Memory B cell (primary cell): ENCODE measurements at regions not wholly inside any gene's neighbourhood (a gene's known extent, or its start where the extent isn't known, plus 50 kb on each side); places are given as distances from the start of the nearest gene placed in this dataset.
"Not testable (repeated sequence)": the region's sequence is repeated elsewhere in the genome, so short reads cannot be mapped to it uniquely, and the experiment has no call there.

Source experiments
- ATAC-seq: fragments of 150-1000 bp; cut with Tn5 transposase; 2 replicates; pipeline ENCODE4 v1.10.0; 2021; ENCODE audit warnings: low read depth, mild to moderate bottlenecking, moderate library complexity
- DNase-seq, 2 donors: peaks; one replicate each; pipeline ENCODE4 v3.0.0; 2022; ENCODE audit warnings: low spot score in 2 of 2
- H3K27ac Mint-ChIP-seq: one replicate; pipeline ENCODE4 v1.8.0; 2022; ENCODE audit warnings: mild to moderate bottlenecking, moderate library complexity, mixed read lengths
- H3K27me3 Mint-ChIP-seq: one replicate; pipeline ENCODE4 v1.8.0; 2022; ENCODE audit warnings: mixed read lengths
- H3K36me3 Mint-ChIP-seq: one replicate; pipeline ENCODE4 v1.8.0; 2022; ENCODE audit warnings: mild to moderate bottlenecking, mixed read lengths
- H3K4me1 Mint-ChIP-seq: one replicate; pipeline ENCODE4 v1.8.0; 2022; ENCODE audit warnings: mixed read lengths
- H3K4me3 Mint-ChIP-seq: one replicate; pipeline ENCODE4 v1.8.0; 2022; ENCODE audit warnings: mild to moderate bottlenecking, moderate library complexity, mixed read lengths
- H3K9me3 Mint-ChIP-seq: one replicate; pipeline ENCODE4 v1.8.0; 2022; ENCODE audit warnings: mixed read lengths

- no peak for ATAC-seq
- Mint-ChIP-seq H3K9me3 (no peaks in the 10 kb centered on the region), H3K4me3 (no peak overlapping the region), H3K4me1 (peaks cover 20% of the 10 kb centered on the region), H3K27ac (no peak overlapping the region), H3K36me3 (no peaks in the 10 kb centered on the region), H3K27me3 (no peaks in the 10 kb centered on the region)
- no peak for DNase-seq
These were observed 69.4 kb downstream of the TOMM20 start for GRCh38 chr1:235059221-235059620.

GRCh38 chr1:235058695-235059094, 69.9 kb downstream of the TOMM20 start:
- ATAC-seq, result no peak
- no peak for DNase-seq
- no peaks in the 10 kb centered on the region for H3K9me3 Mint-ChIP-seq
- H3K36me3 Mint-ChIP-seq, result no peaks in the 10 kb centered on the region
- peak overlapping the region; percentile 73 for H3K27ac Mint-ChIP-seq
- H3K4me1 Mint-ChIP-seq, result peaks cover 17% of the 10 kb centered on the region
- no peaks in the 10 kb centered on the region for H3K27me3 Mint-ChIP-seq
- no peak overlapping the region for H3K4me3 Mint-ChIP-seq

- ATAC-seq, result no peak
- Mint-ChIP-seq H3K9me3 (no peaks in the 10 kb centered on the region), H3K4me3 (no peak overlapping the region), H3K27me3 (no peaks in the 10 kb centered on the region), H3K36me3 (no peaks in the 10 kb centered on the region), H3K27ac (no peak overlapping the region), H3K4me1 (peaks cover 13% of the 10 kb centered on the region)
- no peak for DNase-seq
These were observed 71.0 kb downstream of the TOMM20 start for GRCh38 chr1:235057385-235058306.

GRCh38 chr1:235056937-235057336, 71.7 kb downstream of the TOMM20 start:
- H3K9me3 Mint-ChIP-seq, result no peaks in the 10 kb centered on the region
- ATAC-seq (no peak), DNase-seq (no peak)
- no peak overlapping the region for H3K27ac Mint-ChIP-seq
- no peaks in the 10 kb centered on the region for H3K27me3 Mint-ChIP-seq
- H3K36me3 Mint-ChIP-seq, result no peaks in the 10 kb centered on the region
- no peak overlapping the region for H3K4me3 Mint-ChIP-seq
- peaks cover 19% of the 10 kb centered on the region for H3K4me1 Mint-ChIP-seq

- Mint-ChIP-seq H3K27me3 (no peaks in the 10 kb centered on the region), H3K4me1 (peaks cover 11% of the 10 kb centered on the region), H3K27ac (no peak overlapping the region), H3K36me3 (no peaks in the 10 kb centered on the region), H3K9me3 (no peaks in the 10 kb centered on the region), H3K4me3 (no peak overlapping the region)
- no peak for ATAC-seq
- no peak for DNase-seq
These were observed 73.7 kb downstream of the TOMM20 start for GRCh38 chr1:235054936-235055335.

GRCh38 chr1:235054466-235054865, 74.2 kb downstream of the TOMM20 start:
- H3K36me3 Mint-ChIP-seq, result no peaks in the 10 kb centered on the region
- H3K27me3 Mint-ChIP-seq, result no peaks in the 10 kb centered on the region
- no peak for ATAC-seq
- H3K4me1 Mint-ChIP-seq, result peaks cover 13% of the 10 kb centered on the region
- no peak overlapping the region for H3K27ac Mint-ChIP-seq
- no peak for DNase-seq
- no peaks in the 10 kb centered on the region for H3K9me3 Mint-ChIP-seq
- H3K4me3 Mint-ChIP-seq, result no peak overlapping the region

GRCh38 chr1:235052067-235053008, 76.3 kb downstream of the TOMM20 start:
- no peaks in the 10 kb centered on the region for H3K27me3 Mint-ChIP-seq
- no peaks in the 10 kb centered on the region for H3K9me3 Mint-ChIP-seq
- H3K36me3 Mint-ChIP-seq, result no peaks in the 10 kb centered on the region
- H3K27ac Mint-ChIP-seq, result no peak overlapping the region
- peaks cover 24% of the 10 kb centered on the region for H3K4me1 Mint-ChIP-seq
- no peak overlapping the region for H3K4me3 Mint-ChIP-seq
- no peak for DNase-seq
- ATAC-seq, result no peak

- Mint-ChIP-seq H3K27me3 (no peaks in the 10 kb centered on the region), H3K36me3 (no peaks in the 10 kb centered on the region), H3K9me3 (no peaks in the 10 kb centered on the region), H3K4me1 (peaks cover 26% of the 10 kb centered on the region), H3K27ac (no peak overlapping the region), H3K4me3 (no peak overlapping the region)
- no peak for DNase-seq
- no peak for ATAC-seq
These were observed 77.1 kb downstream of the TOMM20 start for GRCh38 chr1:235051521-235051920.

GRCh38 chr1:235050911-235051360, 77.7 kb downstream of the TOMM20 start:
- DNase-seq, result no peak
- no peaks in the 10 kb centered on the region for H3K27me3 Mint-ChIP-seq
- no peak for ATAC-seq
- H3K4me3 Mint-ChIP-seq, result no peak overlapping the region
- H3K4me1 Mint-ChIP-seq, result peaks cover 26% of the 10 kb centered on the region
- H3K27ac Mint-ChIP-seq, result no peak overlapping the region
- H3K36me3 Mint-ChIP-seq, result no peaks in the 10 kb centered on the region
- no peaks in the 10 kb centered on the region for H3K9me3 Mint-ChIP-seq

- ATAC-seq, H3K36me3 Mint-ChIP-seq, H3K4me3 Mint-ChIP-seq, DNase-seq, H3K9me3 Mint-ChIP-seq, H3K27me3 Mint-ChIP-seq: not testable (repeated sequence)
- peaks cover 26% of the 10 kb centered on the region for H3K4me1 Mint-ChIP-seq
- peak overlapping the region; percentile 69 for H3K27ac Mint-ChIP-seq
These were observed 78.8 kb downstream of the TOMM20 start for GRCh38 chr1:235049716-235050378.

GRCh38 chr1:235049217-235049616, 79.4 kb downstream of the TOMM20 start:
- Mint-ChIP-seq H3K9me3 (no peaks in the 10 kb centered on the region), H3K4me3 (no peak overlapping the region), H3K27me3 (no peaks in the 10 kb centered on the region), H3K4me1 (peaks cover 26% of the 10 kb centered on the region), H3K27ac (peak overlapping the region; percentile 69), H3K36me3 (no peaks in the 10 kb centered on the region)
- DNase-seq, result no peak
- ATAC-seq, result no peak

GRCh38 chr1:235047331-235047871, 81.2 kb downstream of the TOMM20 start:
- ATAC-seq (no peak), DNase-seq (no peak)
- H3K9me3 Mint-ChIP-seq, result no peaks in the 10 kb centered on the region
- H3K27me3 Mint-ChIP-seq, result no peaks in the 10 kb centered on the region
- H3K27ac Mint-ChIP-seq, result peak overlapping the region; percentile 79
- peaks cover 24% of the 10 kb centered on the region for H3K4me1 Mint-ChIP-seq
- no peaks in the 10 kb centered on the region for H3K36me3 Mint-ChIP-seq
- H3K4me3 Mint-ChIP-seq, result no peak overlapping the region

- no peak for ATAC-seq
- peaks cover 17% of the 10 kb centered on the region for H3K4me1 Mint-ChIP-seq
- no peaks in the 10 kb centered on the region for H3K9me3 Mint-ChIP-seq
- H3K36me3 Mint-ChIP-seq, result no peaks in the 10 kb centered on the region
- no peak overlapping the region for H3K4me3 Mint-ChIP-seq
- DNase-seq, result no peak
- H3K27ac Mint-ChIP-seq, result peak overlapping the region; percentile 63
- H3K27me3 Mint-ChIP-seq, result no peaks in the 10 kb centered on the region
These were observed 82.6 kb downstream of the TOMM20 start for GRCh38 chr1:235045921-235046601.
